Mesothelial cell of epicardium (in vitro differentiated cells): ENCODE measurements at regions not wholly inside any gene's neighbourhood (a gene's known extent, or its start where the extent isn't known, plus 50 kb on each side); places are given as distances from the start of the nearest gene placed in this dataset.

Experiments used
- DNase-seq, 2 experiments: peaks; one replicate each; pipeline ENCODE4 v3.0.0; 2021; ENCODE audit warnings: low spot score in 2 of 2; ENCODE audit not compliant: unreplicated experiment in 2 of 2
- H3K27ac Mint-ChIP-seq: 2 replicates; pipeline ENCODE4 v1.8.0; 2021; ENCODE audit warnings: mixed read lengths
- H3K27me3 Mint-ChIP-seq: 2 replicates; pipeline ENCODE4 v1.8.0; 2021; ENCODE audit warnings: low read depth, mixed read lengths
- H3K36me3 Mint-ChIP-seq: 2 replicates; pipeline ENCODE4 v1.8.0; 2021; ENCODE audit warnings: mixed read lengths
- H3K4me1 Mint-ChIP-seq: 2 replicates; pipeline ENCODE4 v1.8.0; 2021; ENCODE audit warnings: mixed read lengths
- H3K4me3 Mint-ChIP-seq: 2 replicates; pipeline ENCODE4 v1.8.0; 2021; ENCODE audit warnings: mild to moderate bottlenecking, moderate library complexity, mixed read lengths
- H3K9me3 Mint-ChIP-seq: 2 replicates; pipeline ENCODE4 v1.8.0; 2021; ENCODE audit warnings: mixed read lengths
- CTCF ChIP-seq: fragments of 200-600 bp; sonication (generic); IDR thresholded peaks from one replicate; pipeline ENCODE4 v1.5.0; 2021; ENCODE audit warnings: antibody characterized with exemption; ENCODE audit not compliant: unreplicated experiment

GRCh38 chr4:24006269-24006668, 116.4 kb upstream of the PPARGC1A start:
- no peak for TF ChIP-seq CTCF
- DNase-seq: no peak

GRCh38 chr4:24003926-24004325, 114.1 kb upstream of the PPARGC1A start:
- no peak for TF ChIP-seq CTCF
- DNase-seq: no peak
- Mint-ChIP-seq H3K4me1 (peaks cover 39% of the 10 kb centered on the region), H3K27ac (no peak overlapping the region), H3K36me3 (no peaks in the 10 kb centered on the region), H3K27me3 (peaks cover 23% of the 10 kb centered on the region), H3K4me3 (no peak overlapping the region), H3K9me3 (no peaks in the 10 kb centered on the region)

More at GRCh38 chr4:24006269-24006668, 116.4 kb upstream of the PPARGC1A start:
- H3K4me3 Mint-ChIP-seq: no peak overlapping the region
- H3K4me1 Mint-ChIP-seq: peaks cover 38% of the 10 kb centered on the region
- H3K27me3 Mint-ChIP-seq: peaks cover 11% of the 10 kb centered on the region
- H3K27ac Mint-ChIP-seq: no peak overlapping the region
- H3K9me3 Mint-ChIP-seq: no peaks in the 10 kb centered on the region
- H3K36me3 Mint-ChIP-seq: no peaks in the 10 kb centered on the region

- Mint-ChIP-seq H3K4me3 (no peak overlapping the region), H3K9me3 (no peaks in the 10 kb centered on the region), H3K36me3 (no peaks in the 10 kb centered on the region), H3K27ac (no peak overlapping the region), H3K4me1 (peaks cover 35% of the 10 kb centered on the region), H3K27me3 (peaks cover 23% of the 10 kb centered on the region)
- TF ChIP-seq CTCF: no peak
- DNase-seq: no peak
Measured at GRCh38 chr4:24003496-24003895, 113.6 kb upstream of the PPARGC1A start.

DNA sequence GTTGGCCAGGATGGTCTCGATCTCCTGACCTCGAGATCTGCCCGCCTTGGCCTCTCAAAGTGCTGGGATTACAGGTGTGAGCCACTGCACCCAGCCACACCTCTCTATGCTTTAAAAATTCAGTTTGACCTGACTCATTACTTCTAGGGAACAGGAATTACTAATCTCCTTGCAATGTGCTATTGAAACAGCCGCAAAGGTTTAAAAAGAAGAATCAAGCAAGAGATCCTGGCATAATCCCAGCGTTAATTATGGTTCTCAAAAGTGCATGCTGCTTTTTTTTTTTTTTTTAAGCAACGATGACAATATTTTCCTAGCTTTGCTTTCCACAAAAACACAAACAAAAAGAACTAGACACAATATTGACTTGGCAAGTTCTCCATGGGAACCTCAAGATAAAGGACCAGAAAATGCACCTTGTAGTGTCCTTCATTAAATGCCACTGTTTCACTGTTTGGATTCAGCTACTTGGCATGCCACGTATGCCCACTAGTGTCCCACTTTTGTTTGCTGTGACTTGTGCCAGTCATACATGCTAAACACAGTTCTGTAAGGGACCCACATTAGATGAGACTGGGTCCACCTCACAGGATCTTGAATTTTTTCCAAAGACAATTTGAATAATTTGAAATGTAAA, 112.6 kb upstream of the PPARGC1A start:
- TF ChIP-seq CTCF: no peak
- Mint-ChIP-seq H3K9me3 (no peaks in the 10 kb centered on the region), H3K4me3 (no peak overlapping the region), H3K36me3 (no peaks in the 10 kb centered on the region), H3K27ac (no peak overlapping the region), H3K4me1 (peaks cover 31% of the 10 kb centered on the region), H3K27me3 (peaks cover 23% of the 10 kb centered on the region)
- no peak for DNase-seq

DNA sequence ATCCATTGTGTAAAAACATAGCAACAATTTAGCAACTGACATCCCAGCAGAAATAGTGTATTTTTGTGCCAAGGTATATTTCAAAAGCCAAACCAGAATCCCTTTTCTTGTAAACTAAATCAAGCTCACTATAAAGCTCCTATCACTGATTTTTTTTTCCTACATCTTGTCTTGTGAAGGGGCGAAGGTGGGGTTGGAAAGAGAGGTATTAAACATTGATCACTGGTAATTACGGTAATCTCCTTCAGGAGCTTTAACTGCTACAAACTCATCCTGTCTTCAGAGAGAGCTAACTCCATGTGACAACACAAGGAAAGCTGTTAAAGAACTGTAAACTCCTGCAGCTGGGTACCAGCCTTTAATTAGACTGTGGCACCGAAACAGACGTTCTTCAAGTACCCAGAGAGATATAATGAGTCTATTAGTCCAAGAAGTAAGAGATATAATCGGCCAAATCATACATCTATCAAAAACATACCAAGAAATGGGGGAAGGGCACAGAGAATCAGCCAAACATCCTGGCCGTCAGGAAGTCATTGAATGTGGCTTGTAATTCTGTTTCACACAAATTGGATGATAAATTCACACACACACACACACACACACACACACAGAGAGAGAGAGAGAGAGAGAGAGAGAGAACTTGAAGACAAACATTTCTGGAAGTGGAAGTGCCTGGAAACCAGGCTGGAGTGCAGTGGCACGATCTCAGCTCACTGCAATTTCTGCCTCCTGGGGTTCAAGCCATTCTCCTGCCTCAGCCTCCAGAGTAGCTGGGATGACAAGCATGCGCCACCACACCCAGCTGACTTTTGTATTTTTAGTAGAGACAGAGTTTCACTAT, 111.9 kb upstream of the PPARGC1A start:
- H3K4me3 Mint-ChIP-seq: no peak overlapping the region
- TF ChIP-seq CTCF: no peak
- H3K27ac Mint-ChIP-seq: no peak overlapping the region
- no peaks in the 10 kb centered on the region for H3K36me3 Mint-ChIP-seq
- H3K4me1 Mint-ChIP-seq: peaks cover 29% of the 10 kb centered on the region
- H3K9me3 Mint-ChIP-seq: no peaks in the 10 kb centered on the region
- peaks cover 23% of the 10 kb centered on the region for H3K27me3 Mint-ChIP-seq
- no peak for DNase-seq
